HepG2 (cell line): ENCODE measurements at regions not wholly inside any gene's neighbourhood (a gene's known extent, or its start where the extent isn't known, plus 50 kb on each side); places are given as distances from the start of the nearest gene placed in this dataset.

Source experiments
- ARID3A ChIP-seq: IDR thresholded peaks from 2 replicates; pipeline ENCODE4 v1.6.1; 2012; ENCODE audit warnings: low read depth, low read length, improper control_type of control experiment
- HDAC1 ChIP-seq: sonication (generic); formaldehyde crosslinking; IDR thresholded peaks from 2 replicates; pipeline ENCODE4 v1.5.1; 2020; ENCODE audit warnings: mild to moderate bottlenecking, missing genetic modification reagents
- KAT8 ChIP-seq: IDR thresholded peaks from 2 replicates; pipeline ENCODE4 v1.6.1; 2016; ENCODE audit warnings: missing genetic modification reagents, missing compliant biosample characterization
- MXD4 ChIP-seq: IDR thresholded peaks from 2 replicates; pipeline ENCODE4 v1.6.1; 2016; ENCODE audit warnings: mild to moderate bottlenecking, missing biosample characterization, missing genetic modification reagents
- NR3C1 ChIP-seq: sonication (generic); formaldehyde crosslinking; IDR thresholded peaks from 2 replicates; pipeline ENCODE4 v1.4.0; 2020; ENCODE audit warnings: missing genetic modification reagents
- PHF8 ChIP-seq: sonication (generic); formaldehyde crosslinking; IDR thresholded peaks from 2 replicates; pipeline ENCODE4 v1.5.0; 2020; ENCODE audit warnings: missing genetic modification reagents
- PPARG ChIP-seq: conservative IDR thresholded peaks from 2 replicates; pipeline ENCODE4 v1.6.1; 2016; ENCODE audit warnings: missing biosample characterization, missing genetic modification reagents
- SAP130 ChIP-seq: IDR thresholded peaks from 2 replicates; pipeline ENCODE4 v1.6.1; 2016; ENCODE audit warnings: low read depth
- SMAD9 ChIP-seq: sonication (generic); formaldehyde crosslinking; IDR thresholded peaks from 2 replicates; pipeline ENCODE4 v1.5.1; 2020; ENCODE audit warnings: mild to moderate bottlenecking, missing genetic modification reagents
- SP4 ChIP-seq: sonication (generic); formaldehyde crosslinking; IDR thresholded peaks from 2 replicates; pipeline ENCODE4 v1.8.1; 2023; ENCODE audit warnings: mild to moderate bottlenecking, missing genetic modification reagents
- TARDBP ChIP-seq: sonication (generic); formaldehyde crosslinking; IDR thresholded peaks from 2 replicates; pipeline ENCODE4 v1.8.0; 2022; ENCODE audit warnings: mild to moderate bottlenecking, missing genetic modification reagents
- TRIM22 ChIP-seq: fragments of 450-650 bp; IDR thresholded peaks from 2 replicates; pipeline ENCODE4 v1.6.1; 2017
- ZNF136 ChIP-seq: sonication (generic); formaldehyde crosslinking; IDR thresholded peaks from 2 replicates; pipeline ENCODE4 v1.8.1; 2022; ENCODE audit warnings: low read depth, mild to moderate bottlenecking, moderate library complexity, missing genetic modification reagents
- ZNF18 ChIP-seq: sonication (generic); formaldehyde crosslinking; IDR thresholded peaks from 2 replicates; pipeline ENCODE4 v1.8.0; 2022; ENCODE audit warnings: mild to moderate bottlenecking, missing genetic modification reagents; ENCODE audit not compliant: insufficient replicate concordance
- ZNF280D ChIP-seq: sonication (generic); formaldehyde crosslinking; IDR thresholded peaks from 2 replicates; pipeline ENCODE4 v1.5.1; 2020; ENCODE audit warnings: mild to moderate bottlenecking, missing genetic modification reagents
- ZNF3 ChIP-seq: IDR thresholded peaks from 2 replicates; pipeline ENCODE4 v1.7.0; 2017; ENCODE audit warnings: inconsistent platforms
- ZNF503 ChIP-seq: sonication (generic); formaldehyde crosslinking; IDR thresholded peaks from 2 replicates; pipeline ENCODE4 v1.4.0; 2020; ENCODE audit warnings: missing genetic modification reagents
- ZNF549 ChIP-seq: sonication (generic); formaldehyde crosslinking; IDR thresholded peaks from 2 replicates; pipeline ENCODE4 v1.5.0; 2020; ENCODE audit warnings: missing genetic modification reagents
- ZNF704 ChIP-seq: sonication (generic); formaldehyde crosslinking; IDR thresholded peaks from 2 replicates; pipeline ENCODE4 v1.8.1; 2023; ENCODE audit warnings: mild to moderate bottlenecking, inconsistent platforms, moderate library complexity, missing genetic modification reagents, borderline replicate concordance

GRCh38 chr6:137313928-137314855 lies 95.0 kb upstream of the IFNGR1 start (continued):
- TF ChIP-seq TARDBP (CRISPR knock-in tag): 0 out of 2 replicates have a peak, but pooled peaks have one; percentile 43
- no peak for TF ChIP-seq HDAC1 (CRISPR knock-in tag)
- no peak for TF ChIP-seq MXD4
- TF ChIP-seq SAP130: 0 out of 2 replicates have a peak, but pooled peaks have one; percentile 13
- TF ChIP-seq ZNF18 (CRISPR knock-in tag): no peak
- peak; percentile 76 for TF ChIP-seq ARID3A
- TF ChIP-seq ZNF503: no peak
- no peak for TF ChIP-seq PPARG (CRISPR knock-in tag)
- TF ChIP-seq ZNF136 (CRISPR knock-in tag): 0 out of 2 replicates have a peak, but pooled peaks have one; percentile 38
- no peak for TF ChIP-seq TRIM22
- TF ChIP-seq SP4: no peak
- no peak for TF ChIP-seq PHF8 (CRISPR knock-in tag)
- no peak for TF ChIP-seq ZNF3 (CRISPR knock-in tag)
- no peak for TF ChIP-seq SMAD9 (CRISPR knock-in tag)
- no peak for TF ChIP-seq ZNF704 (CRISPR knock-in tag)
- TF ChIP-seq NR3C1 (CRISPR knock-in tag): no peak
- no peak for TF ChIP-seq KAT8 (CRISPR knock-in tag)
- TF ChIP-seq ZNF280D (CRISPR knock-in tag): no peak
- no peak for TF ChIP-seq ZNF549 (CRISPR knock-in tag)
